NCI-H1092 (cell line): ENCODE measurements at regions not wholly inside any gene's neighbourhood (a gene's known extent, or its start where the extent isn't known, plus 50 kb on each side); places are given as distances from the start of the nearest gene placed in this dataset.
"Not testable (repeated sequence)": the region's sequence is repeated elsewhere in the genome, so short reads cannot be mapped to it uniquely, and the experiment has no call there.

Experiments used
- DNase-seq: peaks from one replicate; lab custom pipeline; 2025; lab: John Stamatoyannopoulos, UW

DNA sequence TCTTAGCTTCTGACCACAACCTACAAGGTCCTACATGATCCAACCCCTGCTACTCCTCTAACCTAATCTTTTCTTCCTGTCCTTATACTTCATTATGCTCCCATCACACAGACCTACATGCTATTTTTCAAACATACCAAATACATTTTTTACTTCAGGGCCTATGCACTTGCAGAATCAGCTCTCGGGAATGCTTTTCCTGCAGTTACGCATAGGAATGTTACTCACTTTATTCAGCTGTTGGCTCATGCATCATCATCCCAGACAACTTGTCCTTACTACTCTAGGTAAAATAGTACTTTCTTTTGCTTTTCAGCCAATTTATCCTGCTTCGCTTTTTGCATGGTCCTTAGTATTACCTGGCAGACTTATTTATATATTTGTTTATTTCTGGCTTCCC, 105.6 kb downstream of the OXSM start:
- DNase-seq: no peak

DNA sequence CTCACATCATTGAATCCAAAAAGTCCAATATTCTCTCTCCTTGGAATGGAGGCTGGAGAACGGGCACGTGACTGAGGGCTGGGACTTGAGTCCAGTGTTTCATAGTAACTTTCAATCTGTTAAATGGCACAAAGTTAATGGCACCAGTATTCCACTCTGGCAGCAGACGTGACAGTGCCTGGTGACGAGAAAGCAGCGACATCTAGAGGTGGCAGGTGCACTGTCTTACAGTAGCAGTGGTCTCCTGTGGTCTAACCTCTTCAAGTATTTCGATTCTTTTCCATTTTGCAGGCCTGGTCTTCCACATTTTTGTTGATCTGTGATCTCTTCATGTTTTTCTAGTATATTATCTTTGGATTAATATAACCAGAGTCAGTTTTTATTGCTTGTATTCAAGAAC, 107.1 kb downstream of the OXSM start:
- no peak for DNase-seq

DNA sequence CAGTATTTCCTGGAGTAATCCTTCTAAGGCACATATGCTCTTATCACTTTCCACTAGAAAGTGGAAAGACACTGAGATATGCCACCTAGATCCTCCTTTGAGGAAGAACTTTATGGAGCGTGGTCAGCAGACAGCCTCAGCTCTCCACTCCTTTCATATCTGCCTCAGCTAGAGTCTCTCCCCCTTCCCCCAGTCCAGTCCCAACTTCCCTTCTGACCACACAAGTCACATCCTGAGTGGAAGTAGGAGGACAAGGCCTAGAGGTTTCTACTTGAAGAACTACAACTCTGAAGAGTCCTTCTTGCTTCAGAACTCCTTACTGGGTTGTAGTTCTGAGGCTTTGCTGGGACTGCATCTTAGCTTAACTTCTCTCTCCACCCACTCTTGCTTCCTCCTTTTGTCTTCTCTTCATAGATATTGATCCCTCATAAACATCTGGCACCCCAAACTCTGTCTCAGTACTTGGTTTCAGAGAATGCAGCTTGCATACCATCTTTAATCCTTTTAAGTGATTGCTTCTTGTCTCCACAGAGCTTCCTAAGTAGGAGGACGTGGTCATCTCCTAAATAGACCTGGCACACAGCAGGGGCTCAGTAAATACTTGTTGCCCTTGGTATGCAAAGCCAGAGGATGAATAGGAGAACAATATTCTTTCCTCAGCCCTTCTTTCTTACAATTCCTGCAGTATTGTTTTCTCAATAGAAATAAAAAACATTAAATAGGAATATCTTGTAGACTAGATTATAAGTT, 109.6 kb downstream of the OXSM start:
- no peak for DNase-seq

DNA sequence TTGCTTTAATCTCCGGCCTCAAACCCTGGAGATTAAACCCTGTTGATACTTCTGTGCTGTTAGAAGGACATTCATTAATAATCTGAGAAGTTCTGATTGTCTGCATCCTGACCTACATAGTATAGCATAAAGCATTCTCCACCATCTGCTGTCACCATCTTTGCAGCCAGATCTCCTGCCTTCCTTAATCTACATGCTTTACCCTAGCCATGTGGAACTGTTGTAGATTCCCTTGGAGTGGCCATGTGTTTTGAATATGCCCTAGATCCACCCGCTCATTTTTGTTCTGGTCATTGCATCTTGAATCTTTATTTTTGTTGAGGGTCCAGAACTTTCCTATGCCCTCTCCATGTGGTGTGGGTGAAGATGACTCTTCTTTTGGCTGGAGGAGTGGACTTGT, 110.3 kb downstream of the OXSM start:
- no peak for DNase-seq

DNA sequence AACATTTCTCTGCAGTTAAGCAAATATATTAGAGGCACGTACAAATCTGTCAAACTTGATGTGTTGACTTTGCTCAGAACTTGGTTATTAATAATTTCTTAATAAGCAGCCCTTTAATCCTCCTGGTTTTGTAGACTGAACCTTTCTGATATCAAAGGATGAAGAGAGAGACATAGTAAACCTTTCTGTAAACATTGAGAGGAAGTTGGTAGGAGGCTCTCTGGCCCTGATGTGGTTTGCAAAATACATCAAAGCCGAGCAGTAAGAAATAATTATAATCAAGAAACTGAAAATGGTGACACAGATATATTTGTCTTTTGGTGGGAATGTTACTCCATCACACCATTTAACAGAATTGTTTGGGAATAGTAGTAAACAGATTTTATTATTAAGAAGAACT, 111.9 kb downstream of the OXSM start:
- no peak for DNase-seq

DNA sequence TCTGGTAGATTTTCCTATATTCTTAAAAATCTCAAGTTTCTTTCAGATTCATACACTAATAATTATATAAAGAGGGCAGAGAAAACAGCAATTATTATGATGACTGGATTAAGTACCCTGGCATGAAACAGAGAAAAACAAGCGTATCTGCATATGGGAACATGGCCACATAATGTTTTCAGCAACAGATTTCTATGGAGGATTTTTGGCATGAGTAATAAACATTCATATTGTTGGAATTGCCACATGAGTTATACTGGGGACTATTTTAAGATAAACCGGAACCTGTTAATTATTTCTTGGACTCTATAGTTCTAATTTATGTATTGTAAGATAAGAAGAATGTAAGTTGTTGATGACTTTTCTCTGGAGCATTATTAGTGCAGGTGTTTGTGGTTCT, 112.7 kb downstream of the OXSM start:
- no peak for DNase-seq

DNA sequence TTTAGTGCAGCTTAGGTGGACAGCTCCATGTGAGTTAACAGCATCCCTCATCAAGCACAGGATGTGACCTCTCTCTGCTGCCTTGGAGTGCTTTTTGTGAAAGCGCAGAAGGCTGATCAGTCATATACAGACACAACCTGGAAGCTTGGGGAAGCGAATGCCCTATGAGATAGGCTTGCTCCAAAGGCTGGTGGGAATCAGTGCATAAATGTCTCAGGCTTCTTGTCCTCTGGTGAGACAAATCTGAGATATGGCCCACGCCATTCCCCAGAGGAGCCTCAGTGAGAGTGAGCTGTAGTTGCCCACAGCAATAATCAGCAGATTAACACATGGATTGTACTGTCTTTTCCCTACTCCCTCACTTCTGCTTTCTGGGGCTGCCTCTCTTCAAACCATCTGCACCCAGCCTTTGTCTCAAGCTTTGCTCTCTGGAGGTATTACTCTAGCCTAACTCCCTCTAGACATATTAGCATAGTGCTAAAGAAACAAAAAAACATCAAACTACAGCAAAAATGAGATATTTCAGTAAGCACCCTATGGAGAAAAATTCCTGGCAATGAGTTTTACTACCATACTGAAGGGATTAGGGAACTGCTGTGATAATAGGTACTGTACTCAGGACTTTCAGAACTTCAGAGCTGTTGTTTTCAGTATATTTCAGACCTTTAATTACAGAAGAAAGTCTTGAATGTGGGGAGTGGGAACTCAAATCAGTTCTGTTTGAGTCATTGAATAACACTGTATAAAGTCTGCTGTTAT, 113.7 kb downstream of the OXSM start:
- no peak for DNase-seq

DNA sequence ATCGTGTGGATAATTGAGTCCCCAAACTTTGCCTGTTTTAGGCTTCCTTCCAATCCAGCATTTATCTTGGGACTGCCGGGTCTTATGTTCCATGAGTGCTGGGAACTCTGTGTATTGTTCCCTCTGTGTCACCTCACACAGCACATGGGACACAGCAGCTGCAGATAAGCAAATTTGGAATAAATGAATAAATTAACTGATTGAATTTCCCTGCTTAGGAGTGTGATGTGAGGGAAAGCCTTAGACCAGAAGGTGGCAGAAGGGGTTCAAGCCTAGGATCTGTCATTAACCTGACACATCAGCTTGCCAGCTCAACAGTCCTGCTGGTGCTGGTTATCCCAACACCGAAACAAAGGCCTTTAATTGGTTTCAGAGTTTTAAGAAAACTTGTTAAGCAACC, 114.3 kb downstream of the OXSM start:
- no peak for DNase-seq

DNA sequence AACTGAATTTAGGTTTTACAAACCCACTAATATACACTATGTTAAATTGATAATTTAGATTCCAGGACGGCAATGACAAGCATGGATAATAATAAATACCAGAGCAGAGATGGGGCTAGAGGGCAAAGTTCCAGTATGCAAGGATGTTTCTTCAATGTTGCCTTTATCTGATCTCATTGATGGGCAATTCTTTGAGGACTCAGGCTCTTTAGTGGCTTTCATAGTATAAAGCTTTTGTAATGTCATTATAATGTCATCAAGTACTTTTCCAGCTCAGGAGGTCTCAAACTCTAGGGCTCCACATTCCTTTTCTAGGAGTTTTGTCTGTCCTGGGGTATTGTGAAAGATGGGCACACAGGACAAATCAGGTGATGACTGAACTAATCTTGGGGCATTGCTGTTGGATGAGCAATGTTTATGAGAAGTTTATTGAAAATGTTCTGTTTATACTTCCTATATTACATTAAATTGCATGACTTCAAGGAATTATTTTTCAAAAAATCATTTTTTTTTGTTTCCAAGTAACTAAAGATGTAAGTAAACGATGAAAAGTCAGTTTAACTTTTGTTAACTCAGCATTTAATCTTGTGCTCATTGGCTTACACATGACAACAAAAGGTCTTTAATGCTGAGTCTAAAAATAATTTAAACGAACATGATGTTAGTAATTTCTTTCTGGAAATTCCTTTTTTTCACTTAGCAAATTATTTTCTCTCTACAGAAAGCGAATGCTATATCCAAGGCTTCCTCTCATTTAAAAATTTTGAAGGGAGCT, 116.4 kb downstream of the OXSM start:
- no peak for DNase-seq

DNA sequence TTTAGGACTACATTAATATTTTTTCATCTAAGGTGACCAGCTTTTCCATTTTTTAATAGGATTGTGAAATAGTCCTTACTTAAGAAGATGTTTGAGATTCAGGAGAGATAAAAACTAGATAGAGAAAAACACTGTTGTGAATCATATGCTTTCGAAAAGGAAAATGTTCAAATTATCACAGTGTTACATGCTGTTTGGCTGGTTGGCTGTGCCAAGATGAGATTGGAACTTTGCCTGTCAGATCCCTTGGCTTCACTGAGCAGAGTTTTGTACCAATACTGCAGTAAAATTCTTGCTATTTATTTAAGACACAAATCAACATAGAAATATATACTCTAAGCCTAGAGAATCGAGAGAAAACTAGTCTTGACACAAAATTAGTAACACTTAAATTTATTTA, 117.2 kb downstream of the OXSM start:
- DNase-seq: no peak

DNA sequence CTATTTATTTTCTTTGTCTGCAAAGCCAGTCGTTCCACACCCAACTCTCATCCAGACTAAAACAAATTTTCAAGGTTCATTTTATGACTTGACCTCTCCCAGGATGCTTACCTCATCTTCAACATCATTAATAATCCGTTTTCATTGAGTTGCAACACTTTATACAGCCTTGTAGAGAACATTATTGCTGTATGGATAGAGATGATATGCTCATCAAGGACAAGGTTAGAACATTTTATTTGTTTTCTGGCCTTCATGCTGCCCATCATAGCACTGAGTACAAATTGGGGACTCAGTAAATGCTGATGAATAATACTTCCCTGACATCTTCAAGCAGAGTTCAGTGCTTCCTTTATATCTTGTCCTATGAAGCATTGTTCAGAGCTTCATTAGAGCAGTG, 120.2 kb downstream of the OXSM start:
- no peak for DNase-seq

DNA sequence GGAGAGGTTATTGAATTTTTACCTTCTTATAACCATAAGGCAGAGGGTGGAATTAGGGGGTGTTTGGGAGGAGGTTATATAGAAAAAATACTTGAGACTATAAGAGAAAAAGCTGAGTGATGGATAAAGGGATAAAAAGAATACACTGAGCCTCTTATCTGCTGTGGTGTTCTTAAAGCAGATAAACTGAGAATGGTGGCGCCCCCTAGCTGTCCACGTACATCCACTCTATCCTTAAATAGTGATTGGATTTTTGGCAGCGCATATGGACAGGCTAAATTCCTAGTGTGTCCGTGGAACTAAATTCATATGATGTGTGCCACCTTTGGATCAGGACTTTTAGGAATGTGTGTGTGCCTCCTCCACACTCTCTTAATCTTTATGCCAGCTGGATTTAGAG, 121.1 kb downstream of the OXSM start:
- no peak for DNase-seq

DNA sequence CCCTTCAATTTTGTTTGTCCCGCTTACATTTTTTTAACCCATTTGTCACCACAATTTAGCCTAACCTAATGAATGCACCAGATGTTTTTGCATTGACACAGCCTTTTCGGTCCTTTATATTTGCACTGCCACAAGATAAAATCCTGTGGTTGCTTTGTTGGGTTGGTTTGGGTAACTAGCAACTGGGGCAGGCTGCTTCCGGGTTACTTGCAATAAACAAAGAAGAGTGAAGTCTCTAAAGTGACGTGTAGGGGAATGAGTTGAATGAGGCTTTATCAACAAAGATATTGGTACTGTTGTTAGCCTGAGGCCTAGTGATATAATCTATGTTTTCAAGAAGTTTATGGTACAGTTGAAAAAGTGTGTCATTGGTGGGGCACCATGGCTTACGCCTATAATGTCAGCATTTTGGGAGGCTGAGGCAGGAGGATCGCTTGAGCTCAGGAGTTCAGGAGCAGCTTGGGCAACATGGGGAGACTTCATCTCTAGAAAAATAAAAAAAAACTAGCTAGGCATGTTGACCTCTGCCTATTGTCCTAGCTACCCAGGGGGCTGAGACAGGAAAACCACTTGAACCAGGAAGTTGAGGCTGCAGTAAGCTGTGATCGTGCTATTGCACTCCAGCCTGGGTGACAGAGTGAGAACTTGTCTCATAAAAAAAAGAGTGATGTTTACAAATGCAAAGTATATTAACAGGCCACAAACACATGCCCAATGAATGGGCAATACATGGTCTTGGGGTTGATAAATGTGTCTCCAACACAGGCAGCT, 121.8 kb downstream of the OXSM start:
- no peak for DNase-seq

DNA sequence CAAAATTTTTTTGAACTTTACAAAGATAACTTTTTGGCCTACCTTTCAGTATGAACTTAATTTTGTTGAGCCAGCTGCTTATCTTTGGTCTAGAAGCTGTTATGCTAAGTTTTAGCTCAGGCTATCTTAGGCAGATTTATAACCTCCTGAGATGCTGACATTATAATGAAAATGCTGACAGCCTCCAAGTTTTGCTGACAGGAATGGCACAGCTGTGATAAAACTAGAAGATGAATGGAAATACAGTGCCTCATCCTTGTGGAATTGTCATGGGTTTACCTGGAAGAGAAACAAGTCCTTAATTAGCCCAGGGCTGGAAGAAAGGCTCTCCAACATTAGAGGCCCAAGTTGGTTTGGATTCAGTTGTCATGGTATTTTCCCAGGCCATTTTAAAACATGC, 123.3 kb downstream of the OXSM start:
- DNase-seq: no peak

DNA sequence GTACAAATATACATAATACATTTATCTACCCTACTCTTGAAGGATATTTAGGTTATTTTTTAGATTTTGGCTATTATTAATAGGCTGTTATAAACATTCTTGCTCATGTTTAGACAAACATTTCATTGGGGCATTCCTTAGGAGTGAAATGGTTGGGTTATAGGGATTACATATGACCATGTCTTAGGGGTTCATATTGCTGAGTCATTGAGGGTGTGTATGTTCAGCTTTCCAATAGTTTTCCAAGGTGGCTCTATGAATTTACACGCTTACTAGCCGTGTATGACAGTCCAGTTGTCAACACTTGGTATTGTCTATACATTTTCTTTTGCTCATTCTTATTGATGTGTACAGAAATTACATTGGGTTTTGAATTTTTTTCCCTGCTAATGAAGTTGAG, 125.8 kb downstream of the OXSM start:
- DNase-seq: no peak

DNA sequence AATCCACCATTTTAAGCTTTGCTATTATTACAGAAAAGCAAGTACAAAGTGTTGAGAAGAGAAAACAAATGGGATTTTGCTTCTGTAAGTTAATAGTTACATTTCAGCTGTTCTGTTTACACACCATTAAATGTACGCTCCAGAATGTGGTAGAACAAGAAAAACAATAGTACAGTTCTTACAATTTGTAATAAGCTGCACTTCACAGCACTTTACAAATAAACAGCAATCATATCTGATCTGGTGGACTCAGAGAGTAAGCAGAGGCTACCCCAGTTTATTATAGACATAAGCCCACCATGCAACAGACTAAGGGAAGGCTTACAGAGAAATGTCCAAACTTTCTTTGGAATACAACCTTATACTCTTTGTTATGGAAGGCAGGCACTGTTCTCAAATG, 126.4 kb downstream of the OXSM start:
- no peak for DNase-seq

DNA sequence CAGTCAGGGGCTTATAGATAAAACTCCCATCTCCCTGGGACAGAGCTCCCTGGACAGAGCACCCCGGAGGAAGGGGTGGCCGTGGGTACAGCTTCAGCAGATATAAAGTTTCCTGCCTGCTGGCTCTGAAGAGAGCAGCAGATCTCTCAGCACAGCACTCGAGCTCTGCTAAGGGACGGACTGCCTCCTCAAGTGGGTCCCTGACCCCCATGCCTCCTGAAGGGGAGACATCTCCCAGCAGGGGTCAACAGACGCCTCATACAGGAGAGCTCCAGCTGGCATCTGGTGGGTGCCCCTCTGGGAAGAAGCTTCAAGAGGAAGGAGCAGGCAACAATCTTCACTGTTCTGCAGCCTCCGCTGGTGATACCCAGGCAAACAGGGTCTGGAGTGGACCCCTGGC, 142.1 kb downstream of the OXSM start:
- DNase-seq: not testable (repeated sequence)

DNA sequence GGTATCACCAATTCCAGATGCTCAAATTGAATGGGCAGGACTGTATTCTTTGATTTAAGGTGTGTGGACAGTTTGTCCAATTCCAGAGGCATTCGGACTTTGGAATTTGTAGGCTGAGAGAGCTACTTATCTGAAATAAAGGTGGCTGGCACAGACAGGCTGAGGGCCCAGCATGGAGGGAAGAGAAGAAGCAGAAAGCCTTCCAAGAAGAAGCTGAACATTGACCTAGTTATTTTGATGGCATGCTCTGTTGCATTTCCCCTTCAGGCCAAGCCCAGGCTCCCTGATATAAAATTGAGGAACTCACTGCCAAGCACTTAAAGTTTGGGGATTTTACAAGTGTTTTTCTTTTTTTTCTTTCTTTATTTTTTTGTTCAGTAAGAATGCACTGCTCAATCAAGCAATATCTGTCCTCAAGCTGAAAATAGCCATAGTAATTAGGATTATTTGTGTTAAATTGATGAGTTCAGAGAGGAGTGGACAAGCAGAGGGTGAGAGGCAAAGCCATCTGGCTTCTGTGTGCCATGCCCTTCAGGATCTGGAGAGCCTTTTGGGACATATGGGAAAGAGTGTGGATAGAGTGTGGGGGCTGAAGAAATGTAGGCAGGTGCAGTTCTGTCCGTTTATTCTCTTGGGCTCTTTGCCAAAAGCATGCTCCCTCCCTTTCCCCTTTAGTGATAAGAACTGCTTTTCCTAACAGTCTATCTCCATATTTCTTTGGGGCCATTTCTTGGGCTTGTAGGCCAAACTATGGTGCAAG, 148.9 kb downstream of the OXSM start:
- no peak for DNase-seq

DNA sequence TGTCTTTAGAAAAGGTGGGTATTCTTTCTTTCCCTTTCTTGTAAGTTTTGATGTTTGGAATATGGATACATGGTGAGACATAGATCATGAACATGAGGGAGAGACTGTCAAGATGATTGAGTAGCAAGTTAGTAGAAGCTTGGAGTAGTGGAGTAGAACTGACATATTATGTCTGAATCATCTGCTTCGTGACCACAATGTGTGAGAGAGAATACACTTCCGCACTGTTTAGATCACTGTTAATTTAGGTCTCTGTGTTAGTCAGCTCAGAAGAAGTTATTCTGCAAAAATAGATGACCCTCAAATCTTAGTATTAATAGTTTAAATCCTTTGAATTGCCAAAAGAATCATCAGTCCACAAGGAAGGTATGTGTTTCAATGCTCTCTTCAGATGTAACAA, 151.0 kb downstream of the OXSM start:
- DNase-seq: no peak

DNA sequence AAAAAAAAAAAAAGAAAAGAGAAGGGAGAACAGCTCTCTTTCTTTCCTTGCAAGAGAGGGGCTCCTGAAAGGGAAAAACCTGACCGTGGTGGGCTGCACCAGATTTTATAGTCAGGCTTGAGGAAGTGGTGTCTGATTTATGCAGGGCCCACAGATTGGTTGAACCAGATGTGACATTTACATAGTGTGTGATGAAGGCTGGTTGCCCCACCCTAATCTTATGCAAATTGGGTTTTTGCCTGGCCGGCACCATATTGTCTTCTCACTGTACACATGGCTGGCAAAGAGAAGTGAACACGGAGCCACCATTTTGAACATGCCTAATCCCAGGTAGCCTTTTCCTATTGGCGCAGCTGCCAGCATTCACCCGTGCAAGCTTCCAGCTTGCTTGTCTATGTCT, 154.4 kb downstream of the OXSM start:
- no peak for DNase-seq

DNA sequence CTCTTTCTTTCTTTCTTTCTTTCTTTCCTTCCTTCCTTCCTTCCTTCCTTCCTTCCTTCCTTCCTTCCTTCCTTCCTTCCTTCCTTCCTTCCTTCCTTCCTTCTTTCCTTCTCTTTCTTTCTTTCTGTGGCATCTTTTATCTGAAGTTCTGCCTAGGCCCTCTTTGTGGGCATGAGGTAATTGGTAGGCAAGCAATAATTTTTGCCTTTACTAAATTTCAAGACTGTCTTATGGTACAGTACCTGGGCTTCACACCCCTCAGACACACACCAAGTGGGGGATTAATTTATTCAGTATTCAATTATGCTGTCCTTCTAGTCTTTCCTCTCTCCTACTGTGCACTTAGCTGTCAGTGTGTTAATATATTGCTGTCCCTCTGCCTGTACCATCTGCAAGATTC, 155.5 kb downstream of the OXSM start:
- no peak for DNase-seq

DNA sequence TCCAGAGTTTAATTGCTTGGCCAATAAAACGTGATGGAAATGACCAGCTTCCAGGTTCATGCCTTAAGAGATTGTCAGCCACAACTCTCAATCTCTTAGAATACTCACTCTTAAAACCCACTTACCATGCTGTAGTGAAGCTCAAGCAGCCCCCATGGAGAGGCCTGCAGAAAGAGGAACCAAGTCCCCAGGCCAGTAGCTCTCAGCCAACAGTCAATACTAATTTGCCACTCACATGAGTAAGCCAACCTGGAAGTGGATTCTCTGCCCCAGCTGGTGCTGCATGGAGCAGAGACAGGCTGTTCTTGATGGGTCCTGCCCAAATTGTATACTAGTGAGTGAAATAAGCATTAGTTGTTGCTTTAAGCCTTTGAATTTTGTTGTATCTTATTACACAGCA, 155.9 kb downstream of the OXSM start:
- no peak for DNase-seq
